Lower leg skin (tissue), 3 donors: ENCODE measurements at regions not wholly inside any gene's neighbourhood (a gene's known extent, or its start where the extent isn't known, plus 50 kb on each side); places are given as distances from the start of the nearest gene placed in this dataset.

Experiments used
- POLR2A ChIP-seq, 2 donors: fragments of 450-650 bp; IDR thresholded peaks; one replicate each; pipeline ENCODE4 v1.6.1; 2016 to 2017; ENCODE audit warnings: antibody characterized with exemption in 2 of 2, mild to moderate bottlenecking in 1 of 2, moderate library complexity in 1 of 2
- TF ChIP-seq, protein P1 (sequence below), 3 donors: fragments of 450-650 bp; IDR thresholded peaks; one replicate each; pipeline ENCODE4 v1.5.1; 2016; ENCODE audit warnings: antibody characterized with exemption in 3 of 3, mild to moderate bottlenecking in 3 of 3, moderate library complexity in 2 of 3

DNA sequence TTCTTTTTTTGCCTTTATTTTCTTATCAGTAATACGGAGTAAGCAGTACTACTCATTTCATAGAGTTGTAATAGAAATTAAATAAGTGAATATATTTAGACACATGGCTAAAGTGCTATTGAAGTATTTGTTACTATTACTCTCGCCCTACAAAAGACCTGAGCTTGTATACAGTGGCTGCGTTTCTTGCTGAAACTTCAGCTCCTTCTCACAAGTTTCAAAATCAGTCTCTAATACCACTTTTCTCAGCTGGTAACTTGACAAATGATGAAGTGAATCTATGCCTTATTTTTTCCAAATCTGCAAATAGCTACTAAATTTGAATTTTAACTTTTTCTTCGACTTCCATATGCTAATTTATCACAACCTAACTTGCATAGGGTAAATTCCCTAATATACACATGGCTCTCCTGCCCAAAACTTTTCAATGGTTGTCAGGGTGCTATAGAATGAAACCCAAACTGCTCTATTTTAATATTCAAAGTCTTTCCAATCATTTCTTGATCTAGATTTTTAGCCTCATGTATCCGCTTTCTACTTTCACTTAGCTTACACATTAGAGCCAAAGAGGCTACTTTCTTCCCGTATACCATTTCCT lies 347.8 kb upstream of the GULP1 start:
- TF ChIP-seq, protein P1, sequence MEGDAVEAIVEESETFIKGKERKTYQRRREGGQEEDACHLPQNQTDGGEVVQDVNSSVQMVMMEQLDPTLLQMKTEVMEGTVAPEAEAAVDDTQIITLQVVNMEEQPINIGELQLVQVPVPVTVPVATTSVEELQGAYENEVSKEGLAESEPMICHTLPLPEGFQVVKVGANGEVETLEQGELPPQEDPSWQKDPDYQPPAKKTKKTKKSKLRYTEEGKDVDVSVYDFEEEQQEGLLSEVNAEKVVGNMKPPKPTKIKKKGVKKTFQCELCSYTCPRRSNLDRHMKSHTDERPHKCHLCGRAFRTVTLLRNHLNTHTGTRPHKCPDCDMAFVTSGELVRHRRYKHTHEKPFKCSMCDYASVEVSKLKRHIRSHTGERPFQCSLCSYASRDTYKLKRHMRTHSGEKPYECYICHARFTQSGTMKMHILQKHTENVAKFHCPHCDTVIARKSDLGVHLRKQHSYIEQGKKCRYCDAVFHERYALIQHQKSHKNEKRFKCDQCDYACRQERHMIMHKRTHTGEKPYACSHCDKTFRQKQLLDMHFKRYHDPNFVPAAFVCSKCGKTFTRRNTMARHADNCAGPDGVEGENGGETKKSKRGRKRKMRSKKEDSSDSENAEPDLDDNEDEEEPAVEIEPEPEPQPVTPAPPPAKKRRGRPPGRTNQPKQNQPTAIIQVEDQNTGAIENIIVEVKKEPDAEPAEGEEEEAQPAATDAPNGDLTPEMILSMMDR (IDR thresholded peaks at IDR 0.05) = no peak
- no peak for TF ChIP-seq POLR2A (IDR thresholded peaks at IDR 0.05)
